Right ventricle myocardium inferior (tissue), 1 donor: ENCODE measurements at regions not wholly inside any gene's neighbourhood (a gene's known extent, or its start where the extent isn't known, plus 50 kb on each side); places are given as distances from the start of the nearest gene placed in this dataset.
A peak's percentile ranks its signal among the peaks of the same experiment; 100 is the strongest.

ENCODE experiments used
- ATAC-seq: fragments of 200-7000 bp; cut with Tn5 transposase; one replicate; pipeline ENCODE4 v1.9.1; 2020; ENCODE audit warnings: mild to moderate bottlenecking, moderate library complexity
- DNase-seq: peaks from one replicate; pipeline ENCODE4 v3.0.0; 2021; ENCODE audit errors: missing footprints
- intact Hi-C: fragments of 100-400 bp; cut with DNase I; formaldehyde crosslinking; loops from one replicate; pipeline ENCODE4 v1.11.0; 2022
- donor health status: DM: no; HTN: yes; CAD: no; lungs with severe emphysema.

DNA sequence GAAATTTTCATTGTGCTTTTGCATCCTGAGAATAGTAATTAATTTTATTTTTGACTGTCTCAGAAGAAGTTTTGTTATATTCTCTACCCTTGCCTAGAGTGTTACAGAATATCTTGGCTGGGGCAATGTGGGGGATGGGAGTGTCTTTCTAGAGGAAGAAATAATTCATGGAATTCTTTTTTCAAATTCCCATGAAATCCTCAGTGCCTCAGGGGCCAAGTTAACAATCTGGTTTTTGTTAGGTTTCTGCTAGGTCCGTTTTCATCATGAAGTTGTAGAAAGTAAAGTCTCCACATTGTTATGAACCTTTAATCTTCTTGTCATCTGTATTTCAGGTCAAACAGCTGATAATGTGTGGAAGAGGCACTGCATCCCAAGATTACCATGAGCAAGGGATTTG is 145.6 kb upstream of the GYPC start:
- intact Hi-C loops, result no loop called here
- DNase-seq, result no peak
- ATAC-seq, result no peak

DNA sequence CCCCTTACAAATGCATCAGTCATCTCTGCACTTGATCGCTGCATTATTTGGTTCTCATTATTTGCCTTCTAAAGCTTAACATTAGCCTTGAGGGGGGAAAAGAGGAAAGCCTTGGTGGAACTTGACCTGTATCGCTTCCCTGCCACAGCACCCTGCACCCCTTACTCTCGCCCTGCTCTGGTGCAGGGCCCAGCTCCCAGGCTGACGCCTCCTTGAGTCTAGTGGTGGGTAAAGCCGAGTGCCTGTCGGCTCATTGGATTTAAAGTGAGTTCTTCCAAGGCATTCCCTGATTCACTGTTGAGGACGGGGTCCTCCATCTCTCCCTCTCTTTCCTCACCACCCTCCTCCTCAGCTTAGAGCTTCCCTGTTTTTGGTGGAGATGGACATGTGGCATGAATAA is 145.0 kb upstream of the GYPC start:
- intact Hi-C loops, result no loop called here
- ATAC-seq, result no peak
- DNase-seq, result no peak

DNA sequence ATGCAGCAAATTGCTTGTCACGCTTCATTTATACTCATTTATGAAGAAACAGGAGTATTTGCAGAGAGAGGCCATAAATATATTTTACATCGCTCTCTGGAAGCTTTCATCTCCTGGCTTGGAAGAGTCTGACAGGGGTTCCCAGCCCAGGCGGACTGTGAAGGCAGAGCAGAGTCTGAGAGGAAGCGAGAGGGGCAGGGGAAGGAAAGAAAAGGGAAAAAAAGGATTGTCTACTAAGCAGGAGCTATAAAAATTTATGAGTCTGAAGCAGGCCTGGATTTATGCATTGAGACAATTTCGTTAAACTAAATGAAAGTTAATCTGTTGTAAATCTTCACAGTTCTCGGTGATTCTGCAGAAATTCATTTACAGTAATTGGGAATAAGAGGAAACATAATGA is 143.9 kb upstream of the GYPC start:
- ATAC-seq (no peak), DNase-seq (no peak)
- intact Hi-C loops, result no loop called here

DNA sequence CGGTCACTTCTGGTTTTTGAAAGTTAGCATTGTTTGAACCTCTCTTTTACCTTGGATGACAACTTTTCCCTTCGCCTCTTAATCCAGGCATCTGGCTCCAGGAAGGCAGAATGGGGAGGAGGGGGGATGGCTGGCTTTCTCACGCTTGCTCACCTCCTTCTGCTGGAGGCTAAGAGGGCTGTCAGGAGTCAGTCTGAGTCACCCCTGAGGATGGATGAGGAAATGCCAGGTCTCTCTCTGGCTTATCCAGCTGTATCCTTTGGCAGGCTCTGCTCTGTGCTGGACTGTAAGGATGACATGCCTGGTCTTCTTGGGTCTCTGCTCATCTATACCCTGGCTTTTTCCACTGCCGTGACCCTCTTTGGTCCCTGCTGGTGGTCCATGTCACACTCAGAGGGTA is 142.9 kb upstream of the GYPC start:
- intact Hi-C loops, result no loop called here
- DNase-seq, result no peak
- ATAC-seq, result no peak

DNA sequence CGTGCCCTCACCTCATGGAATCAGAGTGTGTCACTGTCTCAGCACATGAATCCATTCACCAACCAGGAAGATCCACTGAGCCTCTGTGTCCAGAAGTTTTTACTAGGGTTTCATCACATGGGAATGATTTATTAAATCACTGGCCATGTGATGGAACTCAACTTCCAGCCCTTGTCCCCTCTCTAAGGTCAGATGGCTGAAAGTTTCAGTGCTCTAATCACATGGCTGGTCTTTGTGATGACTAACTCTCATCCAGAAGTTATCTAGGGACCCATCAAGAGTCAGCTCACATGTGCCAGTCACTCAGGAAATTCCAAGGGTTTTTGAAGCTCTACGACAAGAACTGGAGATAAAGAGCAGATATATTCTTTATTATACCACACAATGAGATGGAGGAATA is 140.5 kb upstream of the GYPC start:
- intact Hi-C loops, result no loop called here
- no peak for DNase-seq
- no peak for ATAC-seq

GRCh38 chr2:126518196-126518595 is 137.8 kb upstream of the GYPC start:
- ATAC-seq (no peak), DNase-seq (no peak)
- intact Hi-C loops, result no loop called here

GRCh38 chr2:126527836-126528490 is 128.0 kb upstream of the GYPC start:
- ATAC-seq (peak; percentile 78), DNase-seq (no peak)

DNA sequence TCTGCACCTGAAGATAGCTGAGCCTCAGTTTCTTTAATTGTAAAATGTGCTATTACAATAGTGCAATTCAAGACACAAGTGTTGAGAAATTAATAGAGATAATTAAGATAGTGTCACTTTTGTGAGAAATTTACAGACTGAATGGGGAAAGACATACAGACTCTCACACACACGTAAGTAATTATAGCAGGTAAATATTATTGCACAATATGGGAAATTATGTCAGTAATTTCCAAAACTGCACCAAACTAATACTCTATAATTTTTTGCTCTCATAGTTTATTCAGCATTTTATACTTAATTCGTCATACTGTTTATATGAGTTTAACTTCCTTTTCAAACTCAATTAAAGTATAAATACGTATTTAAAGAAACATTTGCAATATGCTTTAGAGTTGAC is 124.9 kb upstream of the GYPC start:
- intact Hi-C loops, result no loop called here
- no peak for ATAC-seq
- DNase-seq, result no peak

More at GRCh38 chr2:126527836-126528490, 128.0 kb upstream of the GYPC start:
- intact Hi-C loops, result loop anchor here (1.0 to 5.0 kb wide), 2 partner anchors 129 to 249 kb away; partner anchors contain the start of gene GYPC

- ATAC-seq (no peak), DNase-seq (no peak)
- intact Hi-C loops, result no loop called here
Measured at GRCh38 chr2:126534478-126534877, 121.5 kb upstream of the GYPC start.

DNA sequence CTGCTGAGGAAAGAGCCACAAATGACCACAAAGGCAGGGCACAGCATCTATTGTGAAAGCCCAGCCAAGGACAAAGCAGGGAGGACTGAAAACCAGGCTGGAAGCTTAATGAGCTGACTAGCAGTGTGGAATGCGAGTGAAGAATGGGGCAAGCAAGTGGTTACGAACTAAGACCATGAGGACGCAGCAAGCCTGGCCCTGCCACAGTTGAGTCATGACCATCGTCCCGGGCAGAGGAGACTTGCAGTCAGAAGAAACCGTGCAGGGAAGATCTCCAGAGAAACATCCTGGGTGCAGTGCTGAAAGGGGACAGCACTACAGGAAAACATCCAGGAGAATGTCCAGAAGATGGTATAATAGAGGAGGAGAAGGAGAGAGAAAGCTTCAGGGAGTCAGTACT is 120.5 kb upstream of the GYPC start:
- DNase-seq, result no peak
- intact Hi-C loops, result no loop called here
- ATAC-seq, result no peak

- ATAC-seq, result no peak
- no peak for DNase-seq
- intact Hi-C loops, result no loop called here
Measured at GRCh38 chr2:126536605-126537200, 119.3 kb upstream of the GYPC start.

DNA sequence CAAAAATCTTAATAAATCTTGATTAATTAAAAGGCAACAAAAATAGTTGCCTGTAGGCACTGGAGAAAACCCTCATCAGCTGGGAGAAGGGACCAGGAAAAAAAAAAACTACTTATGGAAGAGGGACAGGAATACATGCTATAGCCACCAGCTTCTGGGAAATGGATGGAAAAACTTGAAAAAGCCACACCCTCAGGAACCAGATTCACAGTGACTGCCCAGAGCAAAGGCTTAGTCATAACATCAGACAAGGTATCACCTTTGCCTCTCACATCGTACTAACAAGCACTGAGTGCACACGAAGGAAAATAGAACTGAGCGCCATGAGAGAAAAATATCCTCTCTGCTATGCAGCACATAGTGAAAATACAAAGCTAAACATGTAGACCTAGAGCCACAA is 116.9 kb upstream of the GYPC start:
- no peak for ATAC-seq
- DNase-seq, result no peak
- intact Hi-C loops, result no loop called here

DNA sequence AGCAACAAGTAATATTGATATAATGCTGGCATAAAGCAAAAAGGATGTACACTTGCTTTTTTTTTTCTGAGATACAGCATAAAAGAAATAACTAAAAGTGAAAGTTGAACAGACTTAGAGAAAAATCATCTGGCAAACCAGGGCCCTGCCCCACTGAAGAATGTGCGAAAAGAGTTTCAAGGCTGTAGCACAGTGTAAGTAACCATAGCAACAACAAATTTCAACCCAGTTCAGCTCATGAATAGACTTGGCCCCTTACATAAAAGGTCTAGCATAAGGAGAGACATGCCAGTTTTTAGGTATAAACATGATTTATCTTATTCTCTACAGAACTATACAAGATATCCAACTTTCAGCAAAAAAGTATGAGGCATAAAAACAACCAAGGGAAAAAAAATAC is 113.7 kb upstream of the GYPC start:
- DNase-seq (no peak), ATAC-seq (no peak)
- intact Hi-C loops, result no loop called here

DNA sequence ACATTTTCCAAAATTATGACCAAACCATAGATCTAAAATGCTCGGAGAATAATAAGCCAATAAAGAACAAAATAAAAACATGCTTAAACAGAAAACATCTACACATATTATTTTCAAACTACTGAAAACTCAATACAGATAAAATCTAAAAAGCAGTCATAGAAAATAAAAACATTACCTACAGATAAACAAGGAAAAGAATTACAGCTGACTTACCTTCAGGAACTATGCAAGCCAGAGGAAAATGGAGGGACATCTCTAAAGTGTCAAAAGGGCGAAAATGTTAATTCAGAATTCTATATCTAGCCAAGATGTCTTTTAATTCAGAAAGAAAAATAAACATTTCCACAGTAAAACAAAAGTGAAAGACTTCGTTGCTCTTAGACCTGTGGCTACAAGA is 112.9 kb upstream of the GYPC start:
- intact Hi-C loops, result no loop called here
- ATAC-seq, result no peak

GRCh38 chr2:126558029-126558428 is 97.9 kb upstream of the GYPC start:
- ATAC-seq (no peak), DNase-seq (no peak)
- intact Hi-C loops, result no loop called here

More for the DNA sequence above, 112.9 kb upstream of the GYPC start:
- no peak for DNase-seq

- ATAC-seq (no peak), DNase-seq (no peak)
- intact Hi-C loops, result no loop called here
Measured at GRCh38 chr2:126568734-126569133, 87.2 kb upstream of the GYPC start.

DNA sequence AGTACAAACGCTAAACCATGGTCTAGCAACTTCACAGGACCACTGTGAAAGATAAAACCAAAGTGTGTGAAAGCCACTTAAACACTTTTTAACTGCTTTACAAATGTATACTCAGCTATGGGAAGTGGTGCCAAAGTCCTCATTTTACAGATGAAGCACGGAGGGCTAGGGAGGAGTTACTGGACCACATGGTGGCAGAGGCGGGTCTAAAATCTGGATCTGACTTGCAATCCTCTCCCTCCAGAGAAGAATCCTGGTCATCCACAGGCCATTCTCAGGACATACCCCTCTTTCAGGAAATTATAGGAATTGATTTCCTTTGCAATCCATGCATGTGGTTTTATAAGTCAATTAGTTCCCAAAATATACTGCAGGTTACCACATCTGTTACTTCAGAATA is 84.6 kb upstream of the GYPC start:
- intact Hi-C loops, result no loop called here
- no peak for ATAC-seq
- no peak for DNase-seq

GRCh38 chr2:126575631-126576030 is 80.3 kb upstream of the GYPC start:
- intact Hi-C loops, result no loop called here
- ATAC-seq, result no peak
- no peak for DNase-seq

- DNase-seq (no peak), ATAC-seq (no peak)
- intact Hi-C loops, result no loop called here
Measured at GRCh38 chr2:126579868-126580267, 76.1 kb upstream of the GYPC start.

DNA sequence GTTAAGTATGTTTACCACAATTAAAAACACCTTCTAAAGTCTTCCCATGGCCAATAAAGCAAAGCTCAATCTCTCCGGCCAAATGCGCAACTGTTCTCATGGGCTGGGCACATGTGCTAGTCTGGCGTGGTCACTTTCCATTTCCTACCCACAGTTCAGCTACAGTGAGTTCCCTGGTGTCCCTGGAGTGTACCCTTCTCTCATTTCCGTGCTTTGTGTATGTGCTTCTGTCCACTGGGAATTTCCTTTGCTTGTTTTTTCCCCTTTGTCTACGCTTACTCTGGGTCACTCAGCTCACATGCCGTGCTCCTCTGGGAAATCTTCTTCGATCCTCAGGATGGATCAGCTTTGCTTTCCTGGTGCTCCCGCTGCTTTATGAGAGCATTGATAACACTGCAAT is 69.6 kb upstream of the GYPC start:
- DNase-seq (no peak), ATAC-seq (no peak)
- intact Hi-C loops, result loop anchor here (1.0 kb wide), 1 partner anchor 47 kb away; no protein-coding TSS in a partner anchor

DNA sequence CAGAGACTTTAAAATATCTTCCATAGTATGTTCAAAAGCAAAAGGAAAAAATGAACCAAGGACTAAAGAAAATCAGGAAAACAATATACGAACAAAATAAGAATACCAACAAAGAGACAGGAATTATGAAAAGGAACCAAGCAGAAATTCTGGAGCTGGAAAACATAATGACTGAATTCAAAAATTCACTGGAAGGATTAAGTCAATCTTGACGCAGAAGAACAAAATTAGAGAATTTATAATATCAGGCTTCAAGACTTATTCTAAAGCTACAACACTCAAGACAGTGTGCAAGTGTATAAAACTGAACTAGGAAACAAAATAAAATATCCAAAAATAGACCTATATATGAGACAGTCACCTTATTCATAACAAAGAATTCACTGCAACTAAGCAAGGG is 56.9 kb upstream of the GYPC start:
- intact Hi-C loops, result no loop called here

More for the DNA sequence above, 56.9 kb upstream of the GYPC start:
- no peak for ATAC-seq
- DNase-seq, result no peak
